HG02970 (cell line): ENCODE measurements at regions not wholly inside any gene's neighbourhood (a gene's known extent, or its start where the extent isn't known, plus 50 kb on each side); places are given as distances from the start of the nearest gene placed in this dataset.
"Not testable (repeated sequence)": the region's sequence is repeated elsewhere in the genome, so short reads cannot be mapped to it uniquely, and the experiment has no call there.

ENCODE experiments used
- ATAC-seq: cut with Tn5 transposase; IDR thresholded peaks from one replicate; pipeline ENCODE4 v1.9.1; 2021; ENCODE audit warnings: mild to moderate bottlenecking, moderate library complexity, moderate number of reproducible peaks; ENCODE audit not compliant: unreplicated experiment, low FRiP score

- not testable (repeated sequence) for ATAC-seq
Observed at GRCh38 chr9:38170155-38170554, 101.1 kb upstream of the SHB start.

- no peak for ATAC-seq
Observed at GRCh38 chr9:38166501-38166900, 97.5 kb upstream of the SHB start.

- no peak for ATAC-seq
Observed at GRCh38 chr9:38164659-38165221, 95.7 kb upstream of the SHB start.

GRCh38 chr9:38163518-38163917 is 94.5 kb upstream of the SHB start:
- no peak for ATAC-seq

GRCh38 chr9:38162332-38163211 is 93.5 kb upstream of the SHB start:
- ATAC-seq: no peak

GRCh38 chr9:38160613-38161215 is 91.7 kb upstream of the SHB start:
- no peak for ATAC-seq

- no peak for ATAC-seq
Observed at GRCh38 chr9:38159599-38159998, 90.6 kb upstream of the SHB start.

GRCh38 chr9:38158628-38159027 is 89.6 kb upstream of the SHB start:
- no peak for ATAC-seq

GRCh38 chr9:38157711-38158110 is 88.7 kb upstream of the SHB start:
- ATAC-seq: no peak

- ATAC-seq: no peak
Observed at GRCh38 chr9:38154501-38155421, 85.7 kb upstream of the SHB start.

GRCh38 chr9:38153910-38154291 is 84.9 kb upstream of the SHB start:
- ATAC-seq: no peak

GRCh38 chr9:38153152-38153909 is 84.3 kb upstream of the SHB start:
- ATAC-seq: no peak

GRCh38 chr9:38149647-38150046 is 80.6 kb upstream of the SHB start:
- no peak for ATAC-seq

GRCh38 chr9:38146844-38147243 is 77.8 kb upstream of the SHB start:
- ATAC-seq: no peak

- no peak for ATAC-seq
Observed at GRCh38 chr9:38145526-38146053, 76.6 kb upstream of the SHB start.

GRCh38 chr9:38144421-38144820 is 75.4 kb upstream of the SHB start:
- ATAC-seq: no peak

- no peak for ATAC-seq
Observed at GRCh38 chr9:38141746-38142591, 72.9 kb upstream of the SHB start.

- ATAC-seq: no peak
Observed at GRCh38 chr9:38138276-38138675, 69.2 kb upstream of the SHB start.

GRCh38 chr9:38137342-38137741 is 68.3 kb upstream of the SHB start:
- ATAC-seq: no peak
